DOHH2 (cell line): ENCODE measurements at regions not wholly inside any gene's neighbourhood (a gene's known extent, or its start where the extent isn't known, plus 50 kb on each side); places are given as distances from the start of the nearest gene placed in this dataset.

Experiments used
- H3F3A ChIP-seq: fragments of 200-600 bp; sonication (generic), shearing (Covaris generic); 2 replicates; pipeline ENCODE4 v1.6.0; 2016; ENCODE audit warnings: antibody characterized with exemption, mild to moderate bottlenecking; ENCODE audit not compliant: control insufficient read depth, insufficient read depth
- H3K27ac ChIP-seq: fragments of 200-600 bp; sonication (generic); 2 replicates; pipeline ENCODE4 v1.5.1; 2014; ENCODE audit warnings: low read depth, mild to moderate bottlenecking, low read length, moderate library complexity
- H3K27me3 ChIP-seq: fragments of 200-600 bp; sonication (generic); 2 replicates; pipeline ENCODE4 v1.6.1; 2014; ENCODE audit warnings: mild to moderate bottlenecking, low read length, mixed read lengths; ENCODE audit not compliant: control insufficient read depth
- H3K36me3 ChIP-seq: fragments of 200-600 bp; sonication (generic); 2 replicates; pipeline ENCODE4 v1.6.1; 2014; ENCODE audit warnings: mild to moderate bottlenecking, low read length, moderate library complexity, mixed read lengths; ENCODE audit not compliant: control insufficient read depth
- H3K4me1 ChIP-seq: fragments of 200-600 bp; sonication (generic); 2 replicates; pipeline ENCODE4 v1.6.1; 2014; ENCODE audit warnings: mild to moderate bottlenecking, low read length, mixed read lengths; ENCODE audit not compliant: control insufficient read depth
- H3K4me2 ChIP-seq: fragments of 200-600 bp; sonication (generic); 2 replicates; pipeline ENCODE4 v1.6.0; 2014; ENCODE audit warnings: mild to moderate bottlenecking, low read length, moderate library complexity
- H3K4me3 ChIP-seq: fragments of 200-600 bp; sonication (generic); 2 replicates; pipeline ENCODE4 v1.5.1; 2014; ENCODE audit warnings: mild to moderate bottlenecking, low read length, mixed read lengths
- H3K79me2 ChIP-seq: fragments of 200-600 bp; sonication (generic); 2 replicates; pipeline ENCODE4 v1.6.1; 2014; ENCODE audit warnings: mild to moderate bottlenecking, low read length, mixed read lengths; ENCODE audit not compliant: control insufficient read depth
- H3K9me2 ChIP-seq: fragments of 200-600 bp; sonication (generic); replicated peaks from 2 replicates; pipeline ENCODE4 v1.6.1; 2014; ENCODE audit warnings: mild to moderate bottlenecking, low read length, mixed read lengths; ENCODE audit not compliant: control insufficient read depth
- H3K9me3 ChIP-seq: fragments of 200-600 bp; sonication (generic); 2 replicates; pipeline ENCODE4 v1.6.1; 2014; ENCODE audit warnings: antibody characterized with exemption, low read length, mixed read lengths; ENCODE audit not compliant: control insufficient read depth, insufficient read depth
- H4K20me1 ChIP-seq: fragments of 200-600 bp; sonication (generic); 2 replicates; pipeline ENCODE4 v1.6.0; 2014; ENCODE audit warnings: low read depth, mild to moderate bottlenecking, antibody characterized with exemption, low read length, moderate library complexity; ENCODE audit not compliant: control insufficient read depth, insufficient read depth
- CTCF ChIP-seq: fragments of 200-600 bp; sonication (generic); IDR thresholded peaks from one replicate; pipeline ENCODE4 v1.5.1; 2014; ENCODE audit warnings: antibody characterized with exemption, mild to moderate bottlenecking, low read depth, low read length; ENCODE audit not compliant: poor library complexity, severe bottlenecking
- EZH2phosphoT487 ChIP-seq: fragments of 200-600 bp; sonication (generic); IDR thresholded peaks from 2 replicates; pipeline ENCODE4 v1.6.1; 2017; ENCODE audit warnings: borderline replicate concordance, mild to moderate bottlenecking, antibody characterized with exemption, low read length, moderate library complexity, mixed read lengths

GRCh38 chr13:73861136-73861535 lies 273.1 kb downstream of the KLF12 start:
- Histone ChIP-seq H4K20me1 (no peaks in the 10 kb centered on the region), H3K27me3 (no peaks in the 10 kb centered on the region), H3K27ac (no peak overlapping the region), H3K4me2 (no peak overlapping the region), H3K4me3 (no peak overlapping the region), H3F3A (no peaks in the 10 kb centered on the region), H3K9me3 (no peaks in the 10 kb centered on the region), H3K4me1 (peaks cover 4% of the 10 kb centered on the region), H3K36me3 (0 out of 2 replicates have a peak, but pooled peaks cover 3% of the 10 kb centered on the region), H3K9me2 (no peaks in the 10 kb centered on the region), H3K79me2 (no peaks in the 10 kb centered on the region)
- TF ChIP-seq EZH2phosphoT487, result no peak
- TF ChIP-seq CTCF, result no peak

GRCh38 chr13:73860501-73860900 lies 273.7 kb downstream of the KLF12 start:
- Histone ChIP-seq H3K4me1 (peaks cover 4% of the 10 kb centered on the region), H3K4me2 (no peak overlapping the region), H3K9me3 (no peaks in the 10 kb centered on the region), H3K79me2 (no peaks in the 10 kb centered on the region), H3K4me3 (no peak overlapping the region), H3K27ac (no peak overlapping the region), H3K36me3 (0 out of 2 replicates have a peak, but pooled peaks cover 3% of the 10 kb centered on the region), H3F3A (no peaks in the 10 kb centered on the region), H3K9me2 (no peaks in the 10 kb centered on the region), H3K27me3 (no peaks in the 10 kb centered on the region), H4K20me1 (no peaks in the 10 kb centered on the region)
- TF ChIP-seq CTCF (no peak), EZH2phosphoT487 (no peak)

GRCh38 chr13:73859841-73860240 lies 274.4 kb downstream of the KLF12 start:
- H3K79me2 ChIP-seq, result no peaks in the 10 kb centered on the region
- peaks cover 4% of the 10 kb centered on the region for H3K4me1 ChIP-seq
- H3K4me3 ChIP-seq, result no peak overlapping the region
- 0 out of 2 replicates have a peak, but pooled peaks cover 3% of the 10 kb centered on the region for H3K36me3 ChIP-seq
- no peak overlapping the region for H3K4me2 ChIP-seq
- no peaks in the 10 kb centered on the region for H3K9me2 ChIP-seq
- H3K27ac ChIP-seq, result no peak overlapping the region
- H4K20me1 ChIP-seq, result no peaks in the 10 kb centered on the region
- TF ChIP-seq CTCF, result no peak
- no peak for TF ChIP-seq EZH2phosphoT487
- H3K9me3 ChIP-seq, result no peaks in the 10 kb centered on the region
- no peaks in the 10 kb centered on the region for H3F3A ChIP-seq
- H3K27me3 ChIP-seq, result no peaks in the 10 kb centered on the region
